A204.1 (cell line): ENCODE measurements at regions not wholly inside any gene's neighbourhood (a gene's known extent, or its start where the extent isn't known, plus 50 kb on each side); places are given as distances from the start of the nearest gene placed in this dataset.
"Not testable (repeated sequence)": the region's sequence is repeated elsewhere in the genome, so short reads cannot be mapped to it uniquely, and the experiment has no call there.

Experiments
- FAIRE-seq: peaks from 2 replicates; lab custom pipeline; 2012; peaks lifted over from hg19 to GRCh38; lab: Jason Lieb, UNC

DNA sequence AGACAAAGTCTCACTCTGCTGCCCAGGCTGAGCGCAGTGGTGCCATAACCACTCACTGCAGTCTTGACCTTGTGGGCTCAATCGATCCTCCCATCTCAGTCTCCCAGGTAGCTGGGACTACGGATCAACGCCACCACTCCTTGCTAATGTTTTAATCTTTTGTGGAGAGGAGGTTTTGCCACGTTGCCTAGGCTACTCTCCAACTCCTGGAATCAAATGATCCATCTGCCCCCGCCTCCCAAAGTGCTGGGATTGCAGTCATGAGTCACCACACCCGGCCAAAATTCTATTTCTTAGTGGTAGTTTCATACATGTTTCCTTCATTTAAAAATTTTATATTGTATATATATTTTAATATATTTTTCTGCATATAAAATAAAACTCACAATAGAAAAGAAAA is 125.8 kb upstream of the CLNK start:
- FAIRE-seq: no peak

DNA sequence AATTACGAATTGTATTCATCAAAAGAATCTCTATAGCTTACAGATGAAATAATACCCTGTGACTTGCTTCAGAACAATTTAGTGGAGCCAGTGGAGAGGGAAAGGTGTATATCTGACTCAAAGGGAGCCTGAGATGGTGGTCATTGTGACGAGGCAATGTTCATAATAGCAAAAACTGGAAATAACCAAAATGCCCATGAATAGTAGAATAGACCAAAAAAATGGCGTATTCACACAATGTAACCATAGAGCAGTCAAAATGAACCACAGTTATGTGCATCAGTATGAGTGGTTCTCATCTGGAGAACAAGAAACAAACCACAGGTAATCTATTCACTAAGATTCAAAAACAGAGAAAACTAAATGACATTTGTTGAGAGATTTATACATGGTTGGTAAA is 125.3 kb upstream of the CLNK start:
- FAIRE-seq: no peak

DNA sequence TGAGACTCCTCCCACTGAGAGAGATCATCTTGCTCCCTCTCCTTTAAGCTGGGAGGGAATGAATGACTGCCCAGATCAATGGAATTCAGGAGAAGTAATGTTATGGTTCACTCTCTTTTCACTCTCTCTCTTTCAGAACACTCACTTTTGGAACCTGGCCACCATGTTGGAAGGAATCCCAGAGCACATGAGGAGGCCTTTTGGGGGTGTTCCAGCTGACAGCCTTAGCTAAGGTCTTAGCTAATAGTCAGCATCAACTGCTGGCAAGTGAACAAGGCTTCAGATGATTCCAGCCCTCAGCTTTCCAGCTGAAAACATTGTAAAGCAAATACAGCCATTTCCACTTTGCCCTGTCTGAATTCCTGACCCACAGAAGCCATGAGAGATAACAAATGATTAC is 124.0 kb upstream of the CLNK start:
- FAIRE-seq: no peak

DNA sequence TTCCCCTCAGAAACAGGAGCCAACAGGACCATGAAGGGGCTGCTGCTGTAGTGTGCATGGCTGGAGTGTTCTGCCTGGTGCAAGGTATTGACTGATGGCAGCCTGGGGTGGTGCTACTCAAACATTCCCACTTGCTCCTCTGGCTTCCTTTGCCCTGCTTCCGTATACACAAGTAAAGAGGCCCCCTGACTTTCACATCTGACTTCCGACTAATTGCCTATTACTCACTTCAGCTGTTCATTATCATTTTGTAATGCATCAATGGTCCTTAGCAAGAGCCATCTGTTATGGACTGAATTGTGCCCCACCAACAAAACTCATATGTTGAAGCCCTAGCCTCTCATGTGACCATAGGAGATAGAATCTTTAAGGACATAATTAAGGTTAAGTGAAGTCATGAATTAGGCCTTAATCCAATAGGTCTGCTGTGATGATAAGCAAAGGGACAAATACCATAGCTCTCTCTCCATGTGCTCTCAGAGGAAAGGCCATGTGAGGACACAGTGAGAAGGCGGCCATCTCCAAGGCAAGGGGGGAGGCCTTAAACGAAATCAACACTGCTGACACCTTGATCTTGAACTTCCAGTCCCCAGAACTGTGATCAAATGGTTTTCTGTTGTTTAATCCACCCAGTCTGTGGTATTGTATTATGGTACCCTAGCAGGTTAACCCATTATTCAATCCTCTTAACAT is 122.5 kb upstream of the CLNK start:
- no peak for FAIRE-seq

DNA sequence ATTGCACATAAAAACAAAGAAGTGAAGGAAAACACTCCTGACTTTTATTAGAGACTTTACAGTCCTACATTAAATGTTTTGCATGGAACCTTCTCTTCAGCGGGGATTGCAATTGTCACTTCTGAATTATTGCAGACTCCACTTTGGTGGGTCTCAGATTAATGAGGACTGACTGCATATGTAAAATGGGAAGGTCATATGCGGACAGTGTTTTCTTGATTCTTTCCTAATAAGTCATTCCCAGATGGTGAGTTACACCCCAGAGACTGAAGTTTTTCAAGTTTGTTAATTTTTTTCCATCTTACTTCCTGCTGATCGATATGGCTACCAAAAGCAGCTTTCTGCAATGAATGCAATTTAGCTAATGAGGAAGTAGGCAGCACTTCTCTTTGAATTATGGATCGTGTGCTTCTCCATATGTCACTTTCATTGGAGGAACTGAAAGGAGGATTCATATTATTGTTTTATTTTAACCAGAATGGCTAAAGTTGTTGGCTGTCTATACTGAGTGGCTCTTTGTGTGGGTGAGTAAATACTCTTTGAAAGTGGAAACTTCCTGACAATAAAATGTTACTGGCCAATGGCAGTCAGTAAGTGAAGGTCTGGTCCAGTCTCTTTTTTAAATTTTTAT is 119.3 kb upstream of the CLNK start:
- no peak for FAIRE-seq

DNA sequence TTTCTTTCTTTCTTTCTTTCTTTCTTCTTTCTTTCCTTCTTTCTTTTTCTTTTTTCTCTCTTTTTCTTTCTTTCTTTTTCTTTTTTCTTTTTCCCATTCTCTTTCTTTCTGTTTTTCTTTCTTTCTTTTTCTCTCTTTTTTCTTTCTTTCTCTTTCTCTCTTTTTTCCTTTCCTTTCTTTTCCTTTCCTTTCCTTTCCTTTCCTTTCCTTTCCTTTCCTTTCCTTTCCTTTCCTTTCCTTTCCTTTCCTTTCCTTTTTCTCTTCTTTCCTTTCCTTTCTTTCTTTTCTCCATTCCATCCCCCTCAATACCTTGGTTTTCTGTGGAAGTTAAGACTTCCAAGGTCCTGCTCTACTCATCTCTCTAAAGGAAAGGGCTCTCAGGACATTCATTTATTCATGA is 102.8 kb upstream of the CLNK start:
- FAIRE-seq: no peak

DNA sequence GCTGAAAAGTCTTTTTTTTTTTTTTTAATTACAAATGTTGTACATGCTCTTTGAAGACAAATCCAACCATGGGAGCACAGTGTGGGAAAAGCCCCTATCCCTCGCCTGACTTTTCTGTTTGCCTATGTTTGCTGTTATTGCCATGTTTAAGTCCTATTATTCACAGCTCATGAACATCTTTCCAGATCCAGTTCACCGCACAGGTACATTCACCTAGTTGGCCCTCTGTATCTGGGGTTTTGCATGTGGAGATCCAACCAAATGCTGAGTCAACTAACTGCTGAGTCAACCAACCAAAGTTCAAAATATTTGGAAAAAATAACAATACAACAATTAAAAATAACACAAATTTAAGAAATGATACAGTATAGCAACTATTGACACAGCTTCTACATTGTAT is 100.1 kb upstream of the CLNK start:
- FAIRE-seq: no peak

DNA sequence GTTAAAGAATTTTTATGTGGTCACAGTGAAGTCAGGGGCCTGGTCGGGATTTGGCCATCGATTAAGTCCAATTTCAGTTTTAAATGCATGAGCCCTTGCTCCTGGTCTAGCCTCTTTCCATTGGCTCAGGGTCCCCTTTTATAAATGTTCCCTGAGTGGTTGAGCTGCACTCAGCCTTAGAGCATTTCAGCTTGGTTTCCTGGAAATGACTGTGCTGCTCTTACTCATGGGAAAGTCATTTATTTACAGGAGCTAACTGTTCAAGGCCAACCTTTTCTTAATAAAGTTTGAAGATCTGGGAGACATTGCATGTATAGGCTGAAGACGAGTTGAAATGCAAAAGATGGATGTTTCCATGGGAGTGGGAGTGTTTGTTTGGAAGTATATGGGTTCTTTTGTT is 98.8 kb upstream of the CLNK start:
- no peak for FAIRE-seq

DNA sequence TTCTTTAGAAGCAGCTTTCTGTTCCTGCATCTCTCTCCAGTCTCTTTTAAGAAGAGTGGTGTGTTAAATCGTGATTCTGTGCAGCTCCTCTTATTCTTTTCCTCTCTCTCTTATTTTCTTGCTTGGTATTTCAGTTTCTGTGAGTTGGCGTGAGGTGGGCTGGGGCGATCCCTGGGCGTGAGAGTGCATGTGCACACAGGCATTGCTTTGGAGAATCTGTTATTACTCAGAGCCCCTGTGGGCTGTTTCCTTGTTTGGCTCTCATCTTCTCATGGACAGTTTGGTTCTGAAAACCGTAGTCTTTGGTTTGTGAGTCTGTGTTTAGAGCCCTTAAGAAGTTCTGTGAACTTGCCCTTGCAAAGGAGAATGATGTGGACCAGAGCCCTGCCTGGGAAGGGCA is 97.2 kb upstream of the CLNK start:
- no peak for FAIRE-seq

DNA sequence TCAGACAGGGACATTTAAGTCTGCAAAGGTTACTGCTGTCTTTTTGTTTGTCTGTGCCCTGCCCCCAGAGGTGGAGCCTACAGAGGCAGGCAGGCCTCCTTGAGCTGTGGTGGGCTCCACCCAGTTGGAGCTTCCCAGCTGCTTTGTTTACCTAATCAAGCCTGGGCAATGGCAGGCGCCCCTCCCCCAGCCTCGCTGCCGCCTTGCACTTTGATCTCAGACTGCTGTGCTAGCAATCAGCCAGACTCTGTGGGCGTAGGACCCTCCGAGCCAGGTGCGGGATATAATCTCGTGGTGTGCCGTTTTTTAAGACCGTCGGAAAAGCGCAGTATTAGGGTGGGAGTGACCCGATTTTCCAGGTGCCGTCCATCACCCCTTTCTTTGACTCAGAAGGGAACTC is 96.2 kb upstream of the CLNK start:
- FAIRE-seq: not testable (repeated sequence)

DNA sequence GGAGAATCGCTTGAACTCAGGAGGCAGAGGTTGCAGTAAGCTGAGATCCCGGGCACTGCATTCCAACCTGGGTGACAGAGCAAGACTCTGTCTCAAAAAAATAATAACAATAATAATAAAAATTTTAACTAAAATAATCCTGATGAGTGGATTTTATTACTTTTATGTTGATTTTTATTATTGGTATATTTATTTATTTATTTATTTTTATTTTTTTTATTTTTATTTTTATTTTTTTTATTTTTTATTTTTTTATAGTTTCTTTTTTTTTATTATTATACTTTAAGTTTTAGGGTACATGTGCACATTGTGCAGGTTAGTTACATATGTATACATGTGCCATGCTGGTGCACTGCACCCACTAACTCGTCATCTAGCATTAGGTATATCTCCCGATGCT is 90.6 kb upstream of the CLNK start:
- peak; percentile 77 for FAIRE-seq

DNA sequence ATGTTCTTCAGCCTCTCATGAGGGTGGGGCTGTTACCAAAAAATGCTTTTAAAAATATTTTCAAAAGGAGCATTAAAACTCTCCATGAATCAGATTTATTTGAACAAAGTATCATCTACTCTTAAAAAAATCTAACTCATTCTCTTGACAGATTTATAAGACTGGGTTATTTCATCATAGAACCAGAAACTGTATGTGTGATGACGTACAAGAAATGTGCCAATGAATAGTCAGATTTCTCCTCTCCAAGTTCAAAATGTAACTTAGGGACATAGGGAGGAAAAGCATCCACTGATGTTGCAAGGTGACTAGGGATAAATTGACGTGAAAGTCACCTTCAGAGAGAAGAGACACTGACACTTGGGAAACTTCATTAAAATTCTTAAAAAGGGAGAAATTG is 89.1 kb upstream of the CLNK start:
- FAIRE-seq: no peak

DNA sequence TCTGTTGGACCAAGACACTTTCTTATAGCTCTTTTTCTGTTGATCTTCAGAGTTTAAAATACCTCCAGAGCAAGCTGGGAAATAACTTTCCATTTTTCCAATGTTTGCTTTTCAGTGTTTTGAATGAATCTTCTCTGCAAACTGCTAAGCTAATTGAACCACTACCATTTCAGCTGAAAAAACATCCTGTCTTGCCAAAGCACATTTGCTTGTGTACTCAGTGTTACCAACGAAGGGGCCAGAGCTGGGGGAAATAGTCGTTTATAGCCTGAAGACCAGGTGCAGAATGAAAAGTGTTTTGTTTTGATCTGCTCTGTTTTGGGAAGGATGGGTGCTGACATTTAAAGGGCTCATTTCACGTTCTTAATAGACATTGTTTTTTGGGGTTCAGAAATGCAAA is 88.4 kb upstream of the CLNK start:
- no peak for FAIRE-seq

DNA sequence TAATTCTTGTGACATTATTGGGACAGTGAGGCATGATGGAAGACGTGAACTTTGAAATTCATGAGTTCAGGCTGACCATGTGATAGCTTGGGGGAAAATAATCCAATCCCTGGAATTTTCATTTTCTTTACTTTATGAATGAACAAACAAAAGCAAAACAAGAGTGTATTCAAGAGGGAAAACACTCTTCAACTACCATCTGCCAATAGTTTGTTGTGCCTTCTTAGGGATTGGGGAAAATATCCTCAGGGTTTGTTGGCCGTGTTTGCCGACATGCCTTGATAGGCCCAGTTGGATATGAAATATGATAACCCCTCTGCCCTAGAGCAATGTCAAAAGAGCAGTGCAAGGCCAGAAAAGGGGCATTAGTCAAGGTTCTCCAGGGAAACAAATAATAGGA is 80.8 kb upstream of the CLNK start:
- FAIRE-seq: no peak

DNA sequence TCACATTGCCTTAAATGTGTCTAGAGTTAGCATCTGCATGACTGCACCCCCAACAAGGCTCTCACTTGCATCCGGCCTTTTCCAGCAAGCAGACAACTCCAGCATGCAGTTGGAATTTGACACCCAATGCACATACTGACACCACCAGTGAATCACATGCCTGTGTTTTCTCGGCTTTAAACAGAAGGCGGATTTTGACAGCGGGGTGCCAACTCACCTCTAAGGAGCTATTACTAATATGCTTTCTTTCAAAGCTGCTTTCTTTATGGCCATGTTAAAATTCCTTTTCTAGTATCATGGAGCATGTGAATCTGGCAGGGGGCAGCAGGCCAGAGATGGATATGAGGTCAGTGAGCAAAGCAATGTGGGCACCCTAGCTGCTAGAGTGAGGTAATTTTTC is 78.0 kb upstream of the CLNK start:
- no peak for FAIRE-seq

DNA sequence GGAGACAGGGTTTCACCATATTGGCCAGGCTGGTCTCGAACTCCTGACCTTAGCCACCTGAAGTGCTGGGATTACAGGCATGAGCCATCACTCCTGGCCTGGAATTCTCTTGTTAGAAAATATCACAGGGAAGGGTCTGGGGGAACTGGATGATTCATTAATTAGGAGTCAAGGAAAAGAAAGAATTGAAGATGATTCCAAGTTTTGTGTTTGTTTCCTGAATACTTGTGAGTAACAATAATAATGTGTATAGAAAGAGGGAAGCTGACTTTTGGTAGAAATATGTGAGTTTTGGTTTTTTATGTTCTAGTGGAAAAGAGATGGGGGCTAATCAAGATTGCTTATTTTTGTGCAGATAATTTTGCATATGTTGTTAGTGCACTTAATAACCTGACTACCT is 77.3 kb upstream of the CLNK start:
- no peak for FAIRE-seq

DNA sequence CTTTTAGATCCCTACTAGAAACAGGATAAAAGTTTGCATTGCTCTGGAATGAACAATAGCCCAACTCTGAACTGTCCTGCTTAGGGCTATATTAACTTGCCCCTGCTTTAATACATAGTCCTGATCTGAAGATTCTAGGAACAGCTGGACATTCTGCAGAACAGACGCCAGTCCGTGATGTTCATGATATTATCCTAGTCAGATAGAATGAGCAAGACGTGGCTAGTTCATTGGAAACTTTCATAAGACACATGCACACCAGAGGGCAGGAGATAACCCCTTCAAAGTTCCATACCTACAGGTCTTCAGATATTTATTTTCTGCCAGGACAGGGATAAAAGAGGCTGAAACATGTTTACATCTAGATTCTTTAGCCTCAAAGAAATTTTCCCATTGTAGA is 75.5 kb upstream of the CLNK start:
- no peak for FAIRE-seq

DNA sequence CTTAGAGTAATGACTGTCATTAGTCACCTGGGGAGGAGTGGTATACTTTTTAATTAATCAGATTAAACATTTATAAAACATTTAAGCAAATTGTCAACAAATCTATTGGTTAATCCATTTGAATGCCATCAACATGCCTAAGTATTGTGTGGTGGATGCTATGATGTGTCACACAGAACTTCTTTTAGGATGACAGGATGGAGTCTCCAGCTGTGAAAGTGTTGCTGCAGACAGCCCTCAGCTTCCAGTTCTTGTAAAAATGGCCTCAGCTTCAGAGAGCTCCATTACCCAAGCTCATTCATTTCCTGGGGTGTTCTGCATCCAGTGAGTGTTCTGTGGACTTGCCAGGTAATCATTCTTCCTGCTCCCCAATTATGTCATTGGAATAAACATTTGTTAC is 74.3 kb upstream of the CLNK start:
- FAIRE-seq: no peak

DNA sequence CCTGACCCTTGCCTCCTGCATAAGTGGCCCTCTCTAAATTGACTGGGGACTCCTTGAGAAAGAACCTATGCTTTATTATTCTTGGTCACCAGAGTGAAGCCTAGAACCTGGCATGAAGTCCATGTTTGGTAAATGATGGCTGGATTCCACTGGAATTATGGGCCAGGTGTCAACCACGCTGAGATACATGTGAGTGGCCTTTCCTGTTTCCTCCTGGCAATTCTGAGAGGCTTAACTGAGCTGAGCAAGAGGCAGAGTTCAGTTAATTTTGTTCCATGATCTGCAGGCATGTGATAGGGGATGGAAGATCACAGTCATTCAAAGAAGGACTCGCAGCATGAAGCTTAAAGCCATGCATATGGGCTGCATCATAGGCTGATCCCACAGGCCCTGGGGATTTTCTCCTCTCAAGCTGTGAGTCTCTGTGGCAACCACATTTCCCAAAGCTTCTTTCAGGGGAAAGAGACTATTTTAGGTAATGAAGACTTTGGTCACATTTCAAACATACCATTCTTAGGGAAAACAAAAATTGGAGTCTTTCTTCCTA is 69.4 kb upstream of the CLNK start:
- FAIRE-seq: no peak

DNA sequence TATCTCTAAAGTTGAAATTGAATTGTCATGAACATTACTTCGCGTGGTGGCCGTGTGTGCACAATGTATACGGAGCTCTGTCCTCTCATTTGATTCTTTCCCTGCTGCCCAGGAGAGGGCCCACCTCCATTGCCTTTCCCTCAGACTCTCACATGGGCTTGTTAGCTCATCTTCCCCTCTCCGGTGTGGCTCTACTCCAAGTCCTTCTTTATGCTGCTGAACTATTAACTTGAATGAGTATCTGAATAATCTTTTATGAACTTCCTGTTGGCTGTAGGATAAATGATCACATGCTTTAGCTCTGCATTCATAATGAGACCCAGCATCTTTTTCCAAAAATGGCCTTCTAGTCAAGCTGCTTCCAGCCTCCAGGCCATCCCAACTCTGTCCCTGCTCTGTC is 68.8 kb upstream of the CLNK start:
- no peak for FAIRE-seq

DNA sequence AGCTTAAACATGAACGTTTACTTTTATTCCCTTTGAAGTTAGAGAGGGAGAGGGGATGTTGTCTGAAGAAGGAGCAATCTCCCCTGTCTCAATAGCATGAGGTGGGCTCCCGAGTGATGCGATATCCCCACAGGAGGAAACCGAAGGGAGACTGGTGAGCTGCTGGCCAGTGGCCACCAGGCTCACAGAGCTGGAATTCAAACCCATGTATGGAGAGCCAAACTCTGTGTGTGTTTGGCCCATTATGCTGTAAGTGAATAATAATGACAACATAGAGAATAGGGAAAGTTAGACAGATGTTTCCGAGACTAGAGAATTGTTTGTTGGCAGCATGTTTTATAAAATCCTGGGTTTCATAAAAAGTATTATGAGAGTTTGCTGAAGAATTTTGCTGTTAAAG is 66.1 kb upstream of the CLNK start:
- FAIRE-seq: no peak

DNA sequence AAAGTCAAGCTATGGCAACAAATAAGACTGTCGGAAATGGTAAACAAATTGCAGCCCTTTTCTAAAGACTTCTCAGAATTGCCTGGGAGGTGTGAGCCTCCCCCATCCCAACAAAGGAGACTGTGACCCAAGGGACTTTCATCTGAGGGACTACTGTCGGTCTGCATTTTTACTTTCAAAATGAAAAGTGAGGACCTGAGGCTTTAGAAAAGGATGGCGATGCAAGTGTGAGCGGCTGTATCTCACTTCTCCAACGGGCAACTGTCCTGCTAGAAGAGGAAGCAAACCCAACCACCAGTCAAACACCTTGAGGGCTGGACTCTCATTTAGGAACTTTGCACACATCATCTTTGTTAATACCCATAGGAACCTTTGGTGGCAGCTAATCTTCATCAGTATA is 62.6 kb upstream of the CLNK start:
- FAIRE-seq: no peak

DNA sequence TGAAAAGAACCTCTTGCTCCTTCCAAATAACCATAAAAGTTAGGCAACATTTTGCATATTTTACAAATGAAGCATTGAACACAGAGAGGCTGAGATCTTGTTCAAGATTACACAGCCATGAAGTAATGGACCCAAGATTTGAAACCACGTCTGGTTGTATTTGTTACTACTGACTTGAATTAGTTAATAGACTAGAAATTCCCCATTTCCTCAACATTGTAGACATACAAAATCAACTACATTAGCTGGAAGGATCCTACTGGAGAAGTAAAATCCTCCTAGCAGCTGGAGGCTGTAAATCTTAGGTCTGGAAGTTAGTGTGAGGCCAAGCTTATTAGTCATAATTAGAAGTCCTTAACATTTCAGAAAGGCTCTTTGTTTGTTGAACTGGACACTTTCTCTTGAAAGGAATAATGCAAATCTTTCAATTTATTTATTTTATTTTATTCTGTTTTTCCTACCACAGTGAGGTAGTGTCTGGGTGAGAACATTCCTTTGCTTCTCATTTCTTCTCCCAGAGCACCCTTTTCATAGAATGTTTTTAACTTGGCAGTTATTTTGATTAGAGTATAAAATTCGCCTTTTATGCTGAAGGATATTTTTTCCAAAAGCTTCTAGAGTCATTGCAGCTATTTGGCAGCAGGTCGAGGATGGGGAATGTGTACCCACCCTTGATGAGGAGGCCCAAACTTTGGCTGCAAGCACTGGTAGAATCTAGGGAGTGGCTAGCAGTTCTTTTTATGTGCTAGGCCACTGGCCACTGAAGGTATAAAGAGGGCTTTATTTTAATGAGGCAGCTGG is 62.0 kb upstream of the CLNK start:
- no peak for FAIRE-seq

DNA sequence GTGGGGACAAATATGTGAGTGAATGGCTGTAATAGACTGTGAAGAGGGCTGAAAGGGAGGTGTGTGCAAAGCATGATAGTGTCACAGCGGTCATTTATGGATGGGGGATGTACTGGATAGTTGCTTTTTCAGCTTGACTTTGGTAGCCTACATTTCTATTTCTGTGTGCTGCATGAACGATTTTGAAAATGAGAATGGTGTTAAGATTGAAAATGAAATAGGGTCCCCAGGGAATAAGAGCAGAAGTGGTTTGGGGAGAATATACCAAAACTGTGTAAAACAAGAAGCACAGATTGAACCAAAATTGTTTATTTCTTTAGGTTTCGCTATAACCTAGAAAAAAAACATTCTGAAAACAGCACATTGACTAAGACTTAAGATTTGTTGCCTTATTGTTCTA is 58.8 kb upstream of the CLNK start:
- no peak for FAIRE-seq
